ENCODE measurements at regions not wholly inside any gene's neighbourhood (a gene's known extent, or its start where the extent isn't known, plus 50 kb on each side); places are given as distances from the start of the nearest gene placed in this dataset.

- no peak for TF ChIP-seq ZNF707 (tag by site-specific recombination; IDR thresholded peaks at IDR 0.05)
- TF ChIP-seq ZNF433 (tag by site-specific recombination; IDR thresholded peaks at IDR 0.05; ENCODE audit: low read depth), result no peak
- TF ChIP-seq ZNF341 (tag by site-specific recombination; IDR thresholded peaks at IDR 0.05; ENCODE audit: low read depth), result no peak
- no peak for TF ChIP-seq ZNF266 (tag by site-specific recombination; IDR thresholded peaks at IDR 0.05; ENCODE audit: low read depth)
- TF ChIP-seq HOXA7 (CRISPR knock-in tag; IDR thresholded peaks at IDR 0.05; ENCODE audit: borderline replicate concordance), result no peak
- TF ChIP-seq ZNF530 (tag by site-specific recombination; IDR thresholded peaks at IDR 0.05; ENCODE audit: low read depth), result no peak
- no peak for TF ChIP-seq ZNF423 (tag by site-specific recombination; IDR thresholded peaks at IDR 0.05)
- no peak for TF ChIP-seq ZNF202 (tag by site-specific recombination; IDR thresholded peaks at IDR 0.05; ENCODE audit: borderline replicate concordance)
- TF ChIP-seq AEBP2 (tag by site-specific recombination; IDR thresholded peaks at IDR 0.05; ENCODE audit: borderline replicate concordance), result no peak
Measured at GRCh38 chr4:13794819-13795565, 167.5 kb upstream of the BOD1L1 start (continued).

GRCh38 chr4:13797061-13797460 lies 169.5 kb upstream of the BOD1L1 start:
- H3K36me3 ChIP-seq (ENCODE audit: control insufficient read depth in 2 of 2, insufficient read depth in 1 of 2, low read length in 2 of 2), result no peaks in the 10 kb centered on the region
- H3K27ac ChIP-seq (ENCODE audit: extremely low read depth, low read depth, low read length), result no peak overlapping the region
- POLR2A ChIA-PET, result no interaction called here
- TF ChIP-seq ZSCAN5A (tag by site-specific recombination; IDR thresholded peaks at IDR 0.05) (no peak), ZNF560 (tag by site-specific recombination; IDR thresholded peaks at IDR 0.05; ENCODE audit: borderline replicate concordance) (no peak), ZNF112 (tag by site-specific recombination; IDR thresholded peaks at IDR 0.05) (no peak), ZNF48 (tag by site-specific recombination; IDR thresholded peaks at IDR 0.05) (no peak), ZNF580 (tag by site-specific recombination; IDR thresholded peaks at IDR 0.05) (no peak)
- no peaks in the 10 kb centered on the region for H3K9me3 ChIP-seq (ENCODE audit: control insufficient read depth, insufficient read depth, low read depth, low read length)
- no peaks in the 10 kb centered on the region for H3K4me1 ChIP-seq (ENCODE audit: control insufficient read depth, insufficient read depth, low read length)
- no peak overlapping the region for H3K4me3 ChIP-seq (ENCODE audit: low read depth, low read length)
- CTCF ChIA-PET, result no interaction called here

- no peak overlapping the region for H3K4me3 ChIP-seq (ENCODE audit: low read depth, low read length)
- CTCF ChIA-PET, result no interaction called here
- no peak overlapping the region for H3K27ac ChIP-seq (ENCODE audit: extremely low read depth, low read depth, low read length)
- H3K36me3 ChIP-seq (ENCODE audit: control insufficient read depth in 2 of 2, insufficient read depth in 1 of 2, low read length in 2 of 2), result no peaks in the 10 kb centered on the region
- TF ChIP-seq ZNF645 (tag by site-specific recombination; IDR thresholded peaks at IDR 0.05) (no peak), INSM2 (tag by site-specific recombination; IDR thresholded peaks at IDR 0.05) (no peak)
- POLR2A ChIA-PET, result no interaction called here
- H3K9me3 ChIP-seq (ENCODE audit: control insufficient read depth, insufficient read depth, low read depth, low read length), result no peaks in the 10 kb centered on the region
- H3K4me1 ChIP-seq (ENCODE audit: control insufficient read depth, insufficient read depth, low read length), result no peaks in the 10 kb centered on the region
Measured at GRCh38 chr4:13815231-13815630, 187.7 kb upstream of the BOD1L1 start.

Measured in HEK293 (cell line).